ENCODE measurements at regions not wholly inside any gene's neighbourhood (a gene's known extent, or its start where the extent isn't known, plus 50 kb on each side); places are given as distances from the start of the nearest gene placed in this dataset.

GRCh38 chr2:56021579-56021978, 98.0 kb upstream of the EFEMP1 start:
- WGBS = 91% methylated on average over 5 of the region's 5 CpGs
- Histone ChIP-seq H3K9ac (ENCODE audit: low read depth, low read length) (no peak overlapping the region), H3K4me3 (ENCODE audit: low read length) (no peak overlapping the region), H3K27ac (ENCODE audit: low read depth, low read length) (no peak overlapping the region), H3K9me3 (ENCODE audit: insufficient read depth, low read depth, low read length) (no peaks in the 10 kb centered on the region), H3K4me1 (ENCODE audit: insufficient read depth, low read length) (no peaks in the 10 kb centered on the region), H3K36me3 (ENCODE audit: insufficient read depth, low read length) (no peaks in the 10 kb centered on the region), H3K27me3 (ENCODE audit: insufficient read depth, low read length) (no peaks in the 10 kb centered on the region)

- 89% methylated on average over 1 of the region's 1 CpG for WGBS
- no peaks in the 10 kb centered on the region for H3K36me3 ChIP-seq (ENCODE audit: insufficient read depth, low read length)
- no peaks in the 10 kb centered on the region for H3K9me3 ChIP-seq (ENCODE audit: insufficient read depth, low read depth, low read length)
- no peak overlapping the region for H3K27ac ChIP-seq (ENCODE audit: low read depth, low read length)
- H3K4me1 ChIP-seq (ENCODE audit: insufficient read depth, low read length) = no peaks in the 10 kb centered on the region
- no peak overlapping the region for H3K9ac ChIP-seq (ENCODE audit: low read depth, low read length)
- no peaks in the 10 kb centered on the region for H3K27me3 ChIP-seq (ENCODE audit: insufficient read depth, low read length)
- H3K4me3 ChIP-seq (ENCODE audit: low read length) = no peak overlapping the region
Measured at GRCh38 chr2:56025469-56026193, 102.0 kb upstream of the EFEMP1 start.

- Histone ChIP-seq H3K4me1 (ENCODE audit: insufficient read depth, low read length) (no peaks in the 10 kb centered on the region), H3K27ac (ENCODE audit: low read depth, low read length) (no peak overlapping the region), H3K9ac (ENCODE audit: low read depth, low read length) (no peak overlapping the region), H3K4me3 (ENCODE audit: low read length) (no peak overlapping the region), H3K9me3 (ENCODE audit: insufficient read depth, low read depth, low read length) (no peaks in the 10 kb centered on the region), H3K27me3 (ENCODE audit: insufficient read depth, low read length) (no peaks in the 10 kb centered on the region), H3K36me3 (ENCODE audit: insufficient read depth, low read length) (no peaks in the 10 kb centered on the region)
- 98% methylated on average over 2 of the region's 2 CpGs for WGBS
Measured at GRCh38 chr2:56026828-56027227, 103.2 kb upstream of the EFEMP1 start.

- Histone ChIP-seq H3K36me3 (ENCODE audit: insufficient read depth, low read length) (no peaks in the 10 kb centered on the region), H3K9me3 (ENCODE audit: insufficient read depth, low read depth, low read length) (no peaks in the 10 kb centered on the region), H3K27ac (ENCODE audit: low read depth, low read length) (no peak overlapping the region), H3K4me1 (ENCODE audit: insufficient read depth, low read length) (no peaks in the 10 kb centered on the region), H3K4me3 (ENCODE audit: low read length) (no peak overlapping the region), H3K9ac (ENCODE audit: low read depth, low read length) (no peak overlapping the region), H3K27me3 (ENCODE audit: insufficient read depth, low read length) (no peaks in the 10 kb centered on the region)
- WGBS = 86% methylated on average over 5 of the region's 5 CpGs
Measured at GRCh38 chr2:56030062-56030461, 106.5 kb upstream of the EFEMP1 start.

GRCh38 chr2:56030901-56031300, 107.3 kb upstream of the EFEMP1 start:
- H3K4me3 ChIP-seq (ENCODE audit: low read length) = no peak overlapping the region
- no peaks in the 10 kb centered on the region for H3K9me3 ChIP-seq (ENCODE audit: insufficient read depth, low read depth, low read length)
- no peaks in the 10 kb centered on the region for H3K36me3 ChIP-seq (ENCODE audit: insufficient read depth, low read length)
- no peaks in the 10 kb centered on the region for H3K27me3 ChIP-seq (ENCODE audit: insufficient read depth, low read length)
- no peak overlapping the region for H3K27ac ChIP-seq (ENCODE audit: low read depth, low read length)
- WGBS = 86% methylated on average over 5 of the region's 5 CpGs
- H3K9ac ChIP-seq (ENCODE audit: low read depth, low read length) = no peak overlapping the region
- H3K4me1 ChIP-seq (ENCODE audit: insufficient read depth, low read length) = no peaks in the 10 kb centered on the region

- no peaks in the 10 kb centered on the region for H3K4me1 ChIP-seq (ENCODE audit: insufficient read depth, low read length)
- no peaks in the 10 kb centered on the region for H3K9me3 ChIP-seq (ENCODE audit: insufficient read depth, low read depth, low read length)
- no peaks in the 10 kb centered on the region for H3K36me3 ChIP-seq (ENCODE audit: insufficient read depth, low read length)
- no peak overlapping the region for H3K4me3 ChIP-seq (ENCODE audit: low read length)
- H3K27ac ChIP-seq (ENCODE audit: low read depth, low read length) = no peak overlapping the region
- WGBS = 80% methylated on average over 2 of the region's 3 CpGs
- no peak overlapping the region for H3K9ac ChIP-seq (ENCODE audit: low read depth, low read length)
- no peaks in the 10 kb centered on the region for H3K27me3 ChIP-seq (ENCODE audit: insufficient read depth, low read length)
Measured at GRCh38 chr2:56034258-56034657, 110.7 kb upstream of the EFEMP1 start.

- no peak overlapping the region for H3K27ac ChIP-seq (ENCODE audit: low read depth, low read length)
- H3K27me3 ChIP-seq (ENCODE audit: insufficient read depth, low read length) = no peaks in the 10 kb centered on the region
- no peaks in the 10 kb centered on the region for H3K4me1 ChIP-seq (ENCODE audit: insufficient read depth, low read length)
- no peak overlapping the region for H3K9ac ChIP-seq (ENCODE audit: low read depth, low read length)
- 89% methylated on average over 3 of the region's 3 CpGs for WGBS
- no peaks in the 10 kb centered on the region for H3K9me3 ChIP-seq (ENCODE audit: insufficient read depth, low read depth, low read length)
- H3K4me3 ChIP-seq (ENCODE audit: low read length) = no peak overlapping the region
- no peaks in the 10 kb centered on the region for H3K36me3 ChIP-seq (ENCODE audit: insufficient read depth, low read length)
Measured at GRCh38 chr2:56040189-56040588, 116.6 kb upstream of the EFEMP1 start.

- H3K4me3 ChIP-seq (ENCODE audit: low read length) = no peak overlapping the region
- H3K27me3 ChIP-seq (ENCODE audit: insufficient read depth, low read length) = no peaks in the 10 kb centered on the region
- H3K36me3 ChIP-seq (ENCODE audit: insufficient read depth, low read length) = no peaks in the 10 kb centered on the region
- no peak overlapping the region for H3K27ac ChIP-seq (ENCODE audit: low read depth, low read length)
- H3K9ac ChIP-seq (ENCODE audit: low read depth, low read length) = no peak overlapping the region
- no peaks in the 10 kb centered on the region for H3K4me1 ChIP-seq (ENCODE audit: insufficient read depth, low read length)
- H3K9me3 ChIP-seq (ENCODE audit: insufficient read depth, low read depth, low read length) = no peaks in the 10 kb centered on the region
Measured at GRCh38 chr2:56040834-56041233, 117.3 kb upstream of the EFEMP1 start.

- Histone ChIP-seq H3K4me3 (ENCODE audit: low read length) (no peak overlapping the region), H3K9me3 (ENCODE audit: insufficient read depth, low read depth, low read length) (no peaks in the 10 kb centered on the region), H3K27me3 (ENCODE audit: insufficient read depth, low read length) (no peaks in the 10 kb centered on the region), H3K4me1 (ENCODE audit: insufficient read depth, low read length) (no peaks in the 10 kb centered on the region), H3K9ac (ENCODE audit: low read depth, low read length) (no peak overlapping the region), H3K27ac (ENCODE audit: low read depth, low read length) (no peak overlapping the region), H3K36me3 (ENCODE audit: insufficient read depth, low read length) (no peaks in the 10 kb centered on the region)
- 94% methylated on average over 3 of the region's 3 CpGs for WGBS
Measured at GRCh38 chr2:56047136-56047535, 123.6 kb upstream of the EFEMP1 start.

GRCh38 chr2:56049233-56049845, 125.8 kb upstream of the EFEMP1 start:
- Histone ChIP-seq H3K27me3 (ENCODE audit: insufficient read depth, low read length) (no peaks in the 10 kb centered on the region), H3K4me3 (ENCODE audit: low read length) (no peak overlapping the region), H3K4me1 (ENCODE audit: insufficient read depth, low read length) (no peaks in the 10 kb centered on the region), H3K9me3 (ENCODE audit: insufficient read depth, low read depth, low read length) (no peaks in the 10 kb centered on the region), H3K9ac (ENCODE audit: low read depth, low read length) (no peak overlapping the region), H3K36me3 (ENCODE audit: insufficient read depth, low read length) (no peaks in the 10 kb centered on the region), H3K27ac (ENCODE audit: low read depth, low read length) (no peak overlapping the region)
- WGBS = 87% methylated on average over 5 of the region's 10 CpGs

GRCh38 chr2:56053679-56054078, 130.1 kb upstream of the EFEMP1 start:
- Histone ChIP-seq H3K4me3 (ENCODE audit: low read length) (no peak overlapping the region), H3K9me3 (ENCODE audit: insufficient read depth, low read depth, low read length) (no peaks in the 10 kb centered on the region), H3K4me1 (ENCODE audit: insufficient read depth, low read length) (no peaks in the 10 kb centered on the region), H3K9ac (ENCODE audit: low read depth, low read length) (no peak overlapping the region), H3K36me3 (ENCODE audit: insufficient read depth, low read length) (no peaks in the 10 kb centered on the region), H3K27me3 (ENCODE audit: insufficient read depth, low read length) (no peaks in the 10 kb centered on the region), H3K27ac (ENCODE audit: low read depth, low read length) (no peak overlapping the region)
- 71% methylated on average over 3 of the region's 3 CpGs for WGBS

- Histone ChIP-seq H3K9ac (ENCODE audit: low read depth, low read length) (no peak overlapping the region), H3K4me3 (ENCODE audit: low read length) (no peak overlapping the region), H3K4me1 (ENCODE audit: insufficient read depth, low read length) (no peaks in the 10 kb centered on the region), H3K27ac (ENCODE audit: low read depth, low read length) (no peak overlapping the region), H3K9me3 (ENCODE audit: insufficient read depth, low read depth, low read length) (peaks cover 6% of the 10 kb centered on the region; the same call in 1 of the 2 replicates), H3K36me3 (ENCODE audit: insufficient read depth, low read length) (no peaks in the 10 kb centered on the region), H3K27me3 (ENCODE audit: insufficient read depth, low read length) (no peaks in the 10 kb centered on the region)
Measured at GRCh38 chr2:56055405-56055804, 128.4 kb upstream of the CCDC85A start.
